GM23248 (cell line): ENCODE measurements at regions not wholly inside any gene's neighbourhood (a gene's known extent, or its start where the extent isn't known, plus 50 kb on each side); places are given as distances from the start of the nearest gene placed in this dataset.

Source experiments
- EZH2 ChIP-seq: fragments of 200-600 bp; sonication (generic); IDR thresholded peaks from 2 replicates; pipeline ENCODE4 v1.6.1; 2018; ENCODE audit warnings: antibody characterized with exemption, mild to moderate bottlenecking; ENCODE audit not compliant: insufficient read depth, poor library complexity, severe bottlenecking
- EZH2phosphoT487 ChIP-seq: fragments of 200-600 bp; sonication (generic); IDR thresholded peaks from 2 replicates; pipeline ENCODE4 v1.6.1; 2018; ENCODE audit warnings: antibody characterized with exemption, moderate library complexity, mild to moderate bottlenecking, low read depth; ENCODE audit not compliant: insufficient read depth

- TF ChIP-seq EZH2phosphoT487, result no peak
- TF ChIP-seq EZH2, result no peak
Measured at GRCh38 chr2:146821836-146822316, 1023.0 kb upstream of the ACVR2A start.
